MM.1S (cell line): ENCODE measurements at regions not wholly inside any gene's neighbourhood (a gene's known extent, or its start where the extent isn't known, plus 50 kb on each side); places are given as distances from the start of the nearest gene placed in this dataset.

Experiments used
- CTCF ChIP-seq: fragments of 300-600 bp; sonication (generic); IDR thresholded peaks from 2 replicates; pipeline ENCODE4 v1.5.1; 2016; ENCODE audit warnings: antibody characterized with exemption, low read length, mixed read lengths
- EZH2 ChIP-seq: fragments of 300-600 bp; sonication (generic); optimal IDR thresholded peaks from 2 replicates; pipeline ENCODE3; 2017; ENCODE audit warnings: low read depth, mild to moderate bottlenecking, antibody characterized with exemption, low read length, mixed read lengths
- EZH2phosphoT487 ChIP-seq: fragments of 300-600 bp; sonication (generic); IDR thresholded peaks from 2 replicates; pipeline ENCODE4 v1.6.1; 2018; ENCODE audit warnings: antibody characterized with exemption, low read length

- TF ChIP-seq CTCF, result no peak
- no peak for TF ChIP-seq EZH2phosphoT487
- TF ChIP-seq EZH2, result no peak
Observed at GRCh38 chrX:5575407-5575806, 653.3 kb downstream of the NLGN4X start.
